ENCODE measurements at regions not wholly inside any gene's neighbourhood (a gene's known extent, or its start where the extent isn't known, plus 50 kb on each side); places are given as distances from the start of the nearest gene placed in this dataset.

DNA sequence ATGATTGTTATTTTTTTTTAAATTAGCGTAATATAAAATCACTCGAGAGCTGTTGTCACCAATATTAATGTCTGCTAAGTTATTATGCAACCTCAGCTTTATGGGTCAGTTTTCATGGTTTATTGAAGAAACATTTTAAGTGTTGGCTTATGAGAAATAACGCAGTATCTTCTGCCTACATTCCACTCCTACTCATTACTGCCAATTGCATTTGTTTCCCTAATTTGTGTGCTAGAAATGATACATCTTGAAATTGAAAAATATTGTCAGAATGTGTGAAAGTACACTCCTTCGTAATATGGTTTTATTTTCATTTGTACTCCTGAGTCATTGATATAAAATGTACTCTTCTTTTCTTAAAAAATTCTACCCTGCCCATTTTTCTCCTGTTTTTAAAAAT lies 333.3 kb upstream of the HSF2 start:
- Mint-ChIP-seq H3K36me3 (ENCODE audit: low read depth) (no peaks in the 10 kb centered on the region), H3K27ac (no peak overlapping the region), H3K4me3 (ENCODE audit: low read depth) (no peak overlapping the region), H3K4me1 (ENCODE audit: low read depth) (no peaks in the 10 kb centered on the region), H3K9me3 (no peaks in the 10 kb centered on the region), H3K27me3 (ENCODE audit: low read depth) (no peaks in the 10 kb centered on the region)
- intact Hi-C loops (cut with micrococcal nuclease) = no loop called here
- DNase-seq (ENCODE audit: low spot score) = no peak

DNA sequence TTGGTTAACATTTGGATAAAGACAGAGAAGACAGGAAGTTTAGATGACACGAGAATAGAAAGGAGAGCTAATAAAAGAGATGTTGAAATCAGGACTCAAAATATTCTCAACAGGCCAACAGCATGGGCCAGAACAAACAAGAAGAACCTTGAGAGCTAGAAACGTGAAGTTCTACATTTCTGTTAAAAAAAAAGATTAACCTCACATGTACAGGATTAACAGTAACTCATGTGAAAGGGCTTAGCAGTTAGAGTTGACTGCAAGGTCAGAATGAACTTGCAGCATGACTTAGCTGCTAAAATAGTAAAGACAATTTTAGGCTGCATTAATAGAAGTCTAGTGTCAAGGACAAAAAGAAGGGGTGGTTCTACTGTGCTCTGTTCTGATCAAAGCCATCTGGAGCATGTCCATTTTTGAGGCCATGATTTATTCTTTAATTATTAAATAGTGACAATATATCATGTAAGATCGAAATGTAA lies 331.1 kb upstream of the HSF2 start:
- no peak overlapping the region for H3K4me3 Mint-ChIP-seq (ENCODE audit: low read depth)
- H3K4me1 Mint-ChIP-seq (ENCODE audit: low read depth) = no peaks in the 10 kb centered on the region
- no peak for DNase-seq (ENCODE audit: low spot score)
- no peaks in the 10 kb centered on the region for H3K9me3 Mint-ChIP-seq
- no peaks in the 10 kb centered on the region for H3K36me3 Mint-ChIP-seq (ENCODE audit: low read depth)
- no peaks in the 10 kb centered on the region for H3K27me3 Mint-ChIP-seq (ENCODE audit: low read depth)
- intact Hi-C loops (cut with micrococcal nuclease) = no loop called here
- no peak overlapping the region for H3K27ac Mint-ChIP-seq

GRCh38 chr6:122069932-122070331 lies 329.5 kb upstream of the HSF2 start:
- no peak overlapping the region for H3K27ac Mint-ChIP-seq
- H3K36me3 Mint-ChIP-seq (ENCODE audit: low read depth) = no peaks in the 10 kb centered on the region
- H3K4me1 Mint-ChIP-seq (ENCODE audit: low read depth) = no peaks in the 10 kb centered on the region
- H3K4me3 Mint-ChIP-seq (ENCODE audit: low read depth) = no peak overlapping the region
- DNase-seq (ENCODE audit: low spot score) = no peak
- H3K9me3 Mint-ChIP-seq = no peaks in the 10 kb centered on the region
- intact Hi-C loops (cut with micrococcal nuclease) = no loop called here
- no peaks in the 10 kb centered on the region for H3K27me3 Mint-ChIP-seq (ENCODE audit: low read depth)

- intact Hi-C loops (cut with micrococcal nuclease) = no loop called here
- Mint-ChIP-seq H3K4me3 (ENCODE audit: low read depth) (no peak overlapping the region), H3K4me1 (ENCODE audit: low read depth) (no peaks in the 10 kb centered on the region), H3K27me3 (ENCODE audit: low read depth) (no peaks in the 10 kb centered on the region), H3K27ac (no peak overlapping the region), H3K36me3 (ENCODE audit: low read depth) (no peaks in the 10 kb centered on the region), H3K9me3 (no peaks in the 10 kb centered on the region)
- no peak for DNase-seq (ENCODE audit: low spot score)
Observed at GRCh38 chr6:122072014-122072647, 327.3 kb upstream of the HSF2 start.

GRCh38 chr6:122075084-122075838 lies 324.2 kb upstream of the HSF2 start:
- Mint-ChIP-seq H3K4me3 (ENCODE audit: low read depth) (no peak overlapping the region), H3K36me3 (ENCODE audit: low read depth) (no peaks in the 10 kb centered on the region), H3K27ac (no peak overlapping the region), H3K27me3 (ENCODE audit: low read depth) (no peaks in the 10 kb centered on the region), H3K4me1 (ENCODE audit: low read depth) (no peaks in the 10 kb centered on the region), H3K9me3 (no peaks in the 10 kb centered on the region)
- no peak for DNase-seq (ENCODE audit: low spot score)
- intact Hi-C loops (cut with micrococcal nuclease) = no loop called here

DNA sequence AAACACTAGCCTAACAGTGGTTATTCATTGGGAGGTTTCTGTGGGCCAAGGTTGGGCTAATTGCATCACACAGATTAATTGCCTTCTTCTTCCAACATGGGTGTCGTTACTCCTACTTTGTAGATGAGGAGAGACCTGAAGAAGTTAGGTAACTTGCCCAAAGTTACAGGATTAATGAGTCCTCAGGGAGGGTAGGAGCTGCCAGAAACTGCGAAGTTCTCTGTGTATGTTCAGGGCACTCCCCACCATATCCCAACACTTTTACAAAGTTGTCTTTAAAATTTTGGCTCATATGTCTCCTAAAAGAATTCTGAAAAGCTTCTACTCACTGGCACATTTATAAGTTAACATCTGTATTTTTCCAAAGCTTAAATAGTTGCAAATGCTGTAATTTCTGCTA lies 323.5 kb upstream of the HSF2 start:
- H3K4me3 Mint-ChIP-seq (ENCODE audit: low read depth) = no peak overlapping the region
- H3K4me1 Mint-ChIP-seq (ENCODE audit: low read depth) = no peaks in the 10 kb centered on the region
- H3K27ac Mint-ChIP-seq = no peak overlapping the region
- no peak for DNase-seq (ENCODE audit: low spot score)
- H3K36me3 Mint-ChIP-seq (ENCODE audit: low read depth) = no peaks in the 10 kb centered on the region
- no peaks in the 10 kb centered on the region for H3K9me3 Mint-ChIP-seq
- H3K27me3 Mint-ChIP-seq (ENCODE audit: low read depth) = no peaks in the 10 kb centered on the region
- intact Hi-C loops (cut with micrococcal nuclease) = no loop called here

DNA sequence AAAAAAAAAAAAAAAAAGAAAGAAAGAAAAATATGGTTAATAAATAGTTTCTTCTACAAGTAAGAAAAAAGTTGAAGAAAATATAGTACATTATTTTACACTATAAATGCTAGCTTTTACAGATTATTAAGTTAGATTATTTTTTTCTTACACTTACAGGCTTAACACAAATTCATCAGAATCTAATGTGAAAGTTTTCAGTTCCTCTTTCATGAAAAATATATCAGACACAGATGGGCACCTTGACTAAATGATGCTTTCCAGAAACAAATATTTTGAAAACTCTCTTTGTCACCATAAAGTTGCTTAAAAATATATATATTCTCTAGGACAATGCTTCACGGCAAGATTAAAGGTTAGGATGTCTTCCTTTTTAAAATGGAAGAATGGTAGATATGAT lies 321.8 kb upstream of the HSF2 start:
- Mint-ChIP-seq H3K9me3 (no peaks in the 10 kb centered on the region), H3K27ac (no peak overlapping the region), H3K36me3 (ENCODE audit: low read depth) (no peaks in the 10 kb centered on the region), H3K27me3 (ENCODE audit: low read depth) (no peaks in the 10 kb centered on the region), H3K4me1 (ENCODE audit: low read depth) (no peaks in the 10 kb centered on the region), H3K4me3 (ENCODE audit: low read depth) (no peak overlapping the region)
- DNase-seq (ENCODE audit: low spot score) = no peak
- intact Hi-C loops (cut with micrococcal nuclease) = no loop called here

- Mint-ChIP-seq H3K4me3 (ENCODE audit: low read depth) (no peak overlapping the region), H3K27me3 (ENCODE audit: low read depth) (no peaks in the 10 kb centered on the region), H3K4me1 (ENCODE audit: low read depth) (no peaks in the 10 kb centered on the region), H3K27ac (no peak overlapping the region), H3K9me3 (no peaks in the 10 kb centered on the region), H3K36me3 (ENCODE audit: low read depth) (no peaks in the 10 kb centered on the region)
- DNase-seq (ENCODE audit: low spot score) = no peak
- intact Hi-C loops (cut with micrococcal nuclease) = no loop called here
Observed at GRCh38 chr6:122078481-122078880, 321.0 kb upstream of the HSF2 start.

DNA sequence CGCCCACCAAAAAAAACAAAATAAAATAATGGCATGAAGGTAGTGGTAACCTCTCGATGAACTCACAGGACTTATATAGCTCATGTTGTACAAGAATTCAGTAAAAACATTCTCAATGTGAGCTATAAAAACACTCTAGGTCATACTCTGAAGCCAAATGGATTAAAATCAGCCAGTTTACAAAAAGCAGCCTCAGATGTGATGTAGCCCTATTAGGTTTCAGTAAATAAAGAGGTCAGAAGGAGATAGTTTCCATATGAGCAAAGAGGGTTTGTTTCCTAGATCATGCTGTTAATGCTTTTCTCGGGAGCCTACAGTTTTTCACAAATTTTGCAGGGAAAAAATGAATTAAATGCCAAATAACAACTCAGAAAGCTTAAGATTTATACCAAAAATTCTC lies 319.5 kb upstream of the HSF2 start:
- intact Hi-C loops (cut with micrococcal nuclease) = no loop called here
- Mint-ChIP-seq H3K4me1 (ENCODE audit: low read depth) (no peaks in the 10 kb centered on the region), H3K27me3 (ENCODE audit: low read depth) (no peaks in the 10 kb centered on the region), H3K4me3 (ENCODE audit: low read depth) (no peak overlapping the region), H3K9me3 (no peaks in the 10 kb centered on the region), H3K27ac (no peak overlapping the region), H3K36me3 (ENCODE audit: low read depth) (no peaks in the 10 kb centered on the region)
- no peak for DNase-seq (ENCODE audit: low spot score)

GRCh38 chr6:122081921-122082320 lies 317.5 kb upstream of the HSF2 start:
- H3K9me3 Mint-ChIP-seq = no peaks in the 10 kb centered on the region
- intact Hi-C loops (cut with micrococcal nuclease) = no loop called here
- no peaks in the 10 kb centered on the region for H3K4me1 Mint-ChIP-seq (ENCODE audit: low read depth)
- no peak overlapping the region for H3K27ac Mint-ChIP-seq
- no peak overlapping the region for H3K4me3 Mint-ChIP-seq (ENCODE audit: low read depth)
- no peak for DNase-seq (ENCODE audit: low spot score)
- no peaks in the 10 kb centered on the region for H3K36me3 Mint-ChIP-seq (ENCODE audit: low read depth)
- no peaks in the 10 kb centered on the region for H3K27me3 Mint-ChIP-seq (ENCODE audit: low read depth)

- no peaks in the 10 kb centered on the region for H3K4me1 Mint-ChIP-seq (ENCODE audit: low read depth)
- no peak overlapping the region for H3K4me3 Mint-ChIP-seq (ENCODE audit: low read depth)
- no peaks in the 10 kb centered on the region for H3K27me3 Mint-ChIP-seq (ENCODE audit: low read depth)
- no peak overlapping the region for H3K27ac Mint-ChIP-seq
- intact Hi-C loops (cut with micrococcal nuclease) = no loop called here
- DNase-seq (ENCODE audit: low spot score) = no peak
- H3K9me3 Mint-ChIP-seq = no peaks in the 10 kb centered on the region
- no peaks in the 10 kb centered on the region for H3K36me3 Mint-ChIP-seq (ENCODE audit: low read depth)
Observed at GRCh38 chr6:122082370-122082769, 317.1 kb upstream of the HSF2 start.

- Mint-ChIP-seq H3K4me1 (ENCODE audit: low read depth) (no peaks in the 10 kb centered on the region), H3K36me3 (ENCODE audit: low read depth) (no peaks in the 10 kb centered on the region), H3K27ac (no peak overlapping the region), H3K9me3 (no peaks in the 10 kb centered on the region), H3K27me3 (ENCODE audit: low read depth) (no peaks in the 10 kb centered on the region), H3K4me3 (ENCODE audit: low read depth) (no peak overlapping the region)
- DNase-seq (ENCODE audit: low spot score) = no peak
- intact Hi-C loops (cut with micrococcal nuclease) = no loop called here
Observed at GRCh38 chr6:122092366-122092765, 307.1 kb upstream of the HSF2 start.

DNA sequence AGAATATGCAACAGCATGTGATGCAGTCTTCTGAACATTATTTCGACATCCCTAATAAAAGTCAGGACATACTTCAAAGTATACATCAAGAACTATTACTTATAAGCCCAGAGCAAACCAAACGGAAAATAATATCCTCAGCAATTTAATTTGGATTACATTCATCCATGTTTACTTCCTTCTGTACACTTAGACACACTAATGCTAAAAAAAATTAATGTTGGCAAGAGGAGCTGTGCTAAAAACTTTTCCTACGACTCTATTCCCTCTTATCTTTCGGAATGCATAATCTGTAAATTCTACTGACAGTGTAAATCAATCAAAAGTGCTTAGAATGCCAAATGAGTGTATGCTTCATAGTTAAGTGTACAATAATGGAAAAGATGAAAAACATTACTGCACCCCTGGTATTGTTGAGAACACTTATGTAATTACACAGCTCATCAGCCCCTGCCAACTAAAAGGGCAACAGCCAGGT lies 301.2 kb upstream of the HSF2 start:
- intact Hi-C loops (cut with micrococcal nuclease) = no loop called here
- Mint-ChIP-seq H3K4me1 (ENCODE audit: low read depth) (no peaks in the 10 kb centered on the region), H3K27me3 (ENCODE audit: low read depth) (no peaks in the 10 kb centered on the region), H3K4me3 (ENCODE audit: low read depth) (no peak overlapping the region), H3K36me3 (ENCODE audit: low read depth) (no peaks in the 10 kb centered on the region), H3K9me3 (no peaks in the 10 kb centered on the region), H3K27ac (no peak overlapping the region)
- no peak for DNase-seq (ENCODE audit: low spot score)

Data from activated T-helper 2 cell treated with anti-CD3 and anti-CD28 coated beads, Interferon-gamma antibody, Interleukin-2, Interleukin-4, amounts not matched to agents 10 μg/mL and 5 μg/mL and 100 μg/mL, durations not matched to agents 14 hours and 24 hours and 36 hours (primary cell).